HFFc6 (cell line): ENCODE measurements at regions not wholly inside any gene's neighbourhood (a gene's known extent, or its start where the extent isn't known, plus 50 kb on each side); places are given as distances from the start of the nearest gene placed in this dataset.

ENCODE experiments used
- DNase-seq: peaks from one replicate; pipeline ENCODE4 v3.0.0-alpha.2; 2018
- H3K27ac Mint-ChIP-seq: 2 replicates; pipeline ENCODE4 v1.8.0; 2020; ENCODE audit warnings: mild to moderate bottlenecking, mixed read lengths
- H3K27me3 Mint-ChIP-seq: 2 replicates; pipeline ENCODE4 v1.8.0; 2021; ENCODE audit warnings: mild to moderate bottlenecking, moderate library complexity, mixed read lengths; ENCODE audit not compliant: insufficient read depth
- H3K36me3 Mint-ChIP-seq: 2 replicates; pipeline ENCODE4 v1.8.0; 2021; ENCODE audit warnings: low read depth, mixed read lengths
- H3K4me1 Mint-ChIP-seq: 2 replicates; pipeline ENCODE4 v1.8.0; 2020; ENCODE audit warnings: low read depth, mixed read lengths
- H3K4me3 Mint-ChIP-seq: 2 replicates; pipeline ENCODE4 v1.8.0; 2020; ENCODE audit warnings: mild to moderate bottlenecking, moderate library complexity, mixed read lengths
- H3K9me3 Mint-ChIP-seq: 2 replicates; pipeline ENCODE4 v1.8.0; 2020; ENCODE audit warnings: mild to moderate bottlenecking, mixed read lengths
- CTCF ChIP-seq: fragments of 200-600 bp; sonication (generic); IDR thresholded peaks from 2 replicates; pipeline ENCODE4 v1.5.0; 2021; ENCODE audit warnings: antibody characterized with exemption, mild to moderate bottlenecking

GRCh38 chr6:19754686-19755085, 82.5 kb upstream of the ID4 start:
- Mint-ChIP-seq H3K4me3 (no peak overlapping the region), H3K4me1 (peaks cover 69% of the 10 kb centered on the region), H3K9me3 (no peaks in the 10 kb centered on the region), H3K27ac (no peak overlapping the region), H3K27me3 (no peaks in the 10 kb centered on the region; the same call in 1 of the 2 replicates), H3K36me3 (no peaks in the 10 kb centered on the region)
- no peak for TF ChIP-seq CTCF
- DNase-seq = no peak

GRCh38 chr6:19755181-19755580, 82.0 kb upstream of the ID4 start:
- TF ChIP-seq CTCF = no peak
- DNase-seq = no peak
- Mint-ChIP-seq H3K36me3 (no peaks in the 10 kb centered on the region), H3K4me3 (no peak overlapping the region), H3K27ac (no peak overlapping the region), H3K27me3 (no peaks in the 10 kb centered on the region; the same call in 1 of the 2 replicates), H3K4me1 (peaks cover 70% of the 10 kb centered on the region), H3K9me3 (no peaks in the 10 kb centered on the region)

GRCh38 chr6:19757036-19757435, 80.1 kb upstream of the ID4 start:
- Mint-ChIP-seq H3K27me3 (no peaks in the 10 kb centered on the region; the same call in 1 of the 2 replicates), H3K9me3 (no peaks in the 10 kb centered on the region), H3K4me1 (peaks cover 66% of the 10 kb centered on the region), H3K4me3 (peak overlapping the region; percentile 62; the same call in 1 of the 2 replicates), H3K27ac (peak overlapping the region; percentile 94), H3K36me3 (no peaks in the 10 kb centered on the region)
- DNase-seq = peak; percentile 42
- TF ChIP-seq CTCF = no peak

GRCh38 chr6:19759117-19759880, 77.9 kb upstream of the ID4 start:
- peak overlapping the region; percentile 94 for H3K27ac Mint-ChIP-seq
- H3K27me3 Mint-ChIP-seq = no peaks in the 10 kb centered on the region; the same call in 1 of the 2 replicates
- peak overlapping the region; percentile 64 for H3K4me3 Mint-ChIP-seq
- H3K36me3 Mint-ChIP-seq = no peaks in the 10 kb centered on the region
- peak; percentile 81 for DNase-seq
- no peaks in the 10 kb centered on the region; the same call in 1 of the 2 replicates for H3K9me3 Mint-ChIP-seq
- no peak for TF ChIP-seq CTCF
- H3K4me1 Mint-ChIP-seq = peaks cover 53% of the 10 kb centered on the region

- Mint-ChIP-seq H3K27ac (no peak overlapping the region), H3K27me3 (no peaks in the 10 kb centered on the region; the same call in 1 of the 2 replicates), H3K36me3 (no peaks in the 10 kb centered on the region), H3K9me3 (no peaks in the 10 kb centered on the region; the same call in 1 of the 2 replicates), H3K4me1 (peaks cover 43% of the 10 kb centered on the region), H3K4me3 (no peak overlapping the region)
- DNase-seq = no peak
- TF ChIP-seq CTCF = no peak
Observed at GRCh38 chr6:19761121-19761520, 76.0 kb upstream of the ID4 start.
